ENCODE measurements at regions not wholly inside any gene's neighbourhood (a gene's known extent, or its start where the extent isn't known, plus 50 kb on each side); places are given as distances from the start of the nearest gene placed in this dataset.

- peak overlapping the region; percentile 76 for H3K27ac Mint-ChIP-seq
- peak; percentile 67 for ATAC-seq
- no peaks in the 10 kb centered on the region; the same call in 1 of the 2 replicates for H3K27me3 Mint-ChIP-seq (ENCODE audit: low read depth)
- ChIA-PET CTCF (no interaction called here), POLR2A (interaction anchor here (0.7 kb wide), 1 partner anchor 182 kb away, joined by 4 read pairs; no protein-coding TSS in a partner anchor)
- 0 out of 2 replicates have a peak overlapping the region, but pooled peaks have one; percentile 4 for H3K4me3 Mint-ChIP-seq
- peaks cover 16% of the 10 kb centered on the region for H3K9me3 Mint-ChIP-seq
- DNase-seq (ENCODE audit: low spot score) = no peak
- TF ChIP-seq ZNF423 (CRISPR knock-in tag; IDR thresholded peaks at IDR 0.05) (no peak), ZNF532 (CRISPR knock-in tag; IDR thresholded peaks at IDR 0.05; ENCODE audit: borderline replicate concordance) (no peak), IRF1 (CRISPR knock-in tag; IDR thresholded peaks at IDR 0.05) (no peak), NFATC4 (CRISPR knock-in tag; IDR thresholded peaks at IDR 0.05) (no peak), EMX1 (CRISPR knock-in tag; IDR thresholded peaks at IDR 0.05) (no peak)
- peaks cover 21% of the 10 kb centered on the region for H3K4me1 Mint-ChIP-seq
- peaks cover 4% of the 10 kb centered on the region for H3K36me3 Mint-ChIP-seq
Measured at GRCh38 chr12:125454786-125455480, 389.7 kb downstream of the AACS start.

- ATAC-seq (peak; percentile 55), DNase-seq (ENCODE audit: low spot score) (no peak)
- Mint-ChIP-seq H3K4me1 (peaks cover 21% of the 10 kb centered on the region), H3K27ac (no peak overlapping the region; the same call in 1 of the 2 replicates), H3K9me3 (peaks cover 12% of the 10 kb centered on the region), H3K27me3 (ENCODE audit: low read depth) (no peaks in the 10 kb centered on the region), H3K36me3 (peaks cover 4% of the 10 kb centered on the region), H3K4me3 (no peak overlapping the region)
- ChIA-PET CTCF (no interaction called here), POLR2A (no interaction called here)
- TF ChIP-seq USF1 (CRISPR knock-in tag; IDR thresholded peaks at IDR 0.05) = no peak
- no peak for TF ChIP-seq MAX (CRISPR knock-in tag; IDR thresholded peaks at IDR 0.05)
- no peak for TF ChIP-seq MXD4 (CRISPR knock-in tag; IDR thresholded peaks at IDR 0.05; ENCODE audit: borderline replicate concordance)
- no peak for TF ChIP-seq FOXJ3 (CRISPR knock-in tag; IDR thresholded peaks at IDR 0.05; ENCODE audit: borderline replicate concordance)
- TF ChIP-seq HMGA2 (CRISPR knock-in tag; IDR thresholded peaks at IDR 0.05) = no peak
- TF ChIP-seq MYBL2 (CRISPR knock-in tag; IDR thresholded peaks at IDR 0.05) = no peak
- TF ChIP-seq USF2 (CRISPR knock-in tag; IDR thresholded peaks at IDR 0.05) = no peak
- 0 out of 2 replicates have a peak, but pooled peaks have one; percentile 27 for TF ChIP-seq CTCF (IDR thresholded peaks at IDR 0.05)
Measured at GRCh38 chr12:125455556-125455955, 390.3 kb downstream of the AACS start.
